SIG-M5 treated with dmso at 0.1 percent for 504 hours (cell line): ENCODE measurements at regions not wholly inside any gene's neighbourhood (a gene's known extent, or its start where the extent isn't known, plus 50 kb on each side); places are given as distances from the start of the nearest gene placed in this dataset.

Experiments used
- DNase-seq: peaks from one replicate; lab custom pipeline; 2025; ENCODE audit not compliant: unreplicated experiment; lab: John Stamatoyannopoulos, UW

GRCh38 chr3:131151-131888 is 65.2 kb upstream of the CHL1 start:
- DNase-seq: no peak

GRCh38 chr3:132378-132777 is 64.2 kb upstream of the CHL1 start:
- DNase-seq: no peak

- no peak for DNase-seq
These were observed 63.7 kb upstream of the CHL1 start for GRCh38 chr3:132904-133303.

GRCh38 chr3:140748-141330 is 55.7 kb upstream of the CHL1 start:
- no peak for DNase-seq
